ENCODE measurements at regions not wholly inside any gene's neighbourhood (a gene's known extent, or its start where the extent isn't known, plus 50 kb on each side); places are given as distances from the start of the nearest gene placed in this dataset.

DNA sequence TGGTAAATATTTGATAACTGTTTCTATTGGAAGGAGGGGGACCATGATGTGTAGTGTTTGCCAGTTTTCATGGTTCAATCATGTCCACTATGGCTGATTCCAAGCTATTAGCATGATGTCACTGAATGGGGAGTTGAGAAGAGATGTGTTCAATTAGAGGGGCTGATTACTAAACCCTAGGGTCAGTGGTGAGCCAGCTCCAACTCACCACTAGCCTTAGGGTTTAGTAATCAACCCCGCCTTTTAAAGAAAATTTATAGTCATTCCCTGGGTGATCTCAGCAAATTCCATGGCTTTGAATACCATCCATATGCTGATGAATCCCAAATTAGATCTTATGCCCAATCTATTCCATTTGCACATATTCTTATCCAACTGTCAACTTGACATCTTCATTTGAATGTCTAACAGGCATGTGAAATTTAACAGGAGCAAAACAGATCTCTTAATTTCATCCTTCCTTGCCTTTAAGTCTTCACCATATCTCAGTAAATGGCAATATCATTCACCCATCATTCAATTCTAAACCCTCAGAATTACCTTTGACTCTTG is 98.8 kb downstream of the GCNT1 start:
- Histone ChIP-seq H4K91ac (ENCODE audit: insufficient read length, low read depth, low read length) (no peak overlapping the region), H2BK120ac (ENCODE audit: low read depth, low read length, poor library complexity, severe bottlenecking) (no peak overlapping the region), H2BK5ac (ENCODE audit: insufficient read length, low read length) (no peak overlapping the region), H3K56ac (ENCODE audit: insufficient read length, low read depth, low read length) (no peak overlapping the region), H2AFZ (ENCODE audit: low read length) (no peak overlapping the region), H4K8ac (replicated peaks; ENCODE audit: insufficient read length, low read depth, low read length) (no peak overlapping the region), H3K9me3 (ENCODE audit: control insufficient read depth, low read depth, low read length) (no peaks in the 10 kb centered on the region), H3T11ph (ENCODE audit: low read length) (no peak overlapping the region), H3K9ac (ENCODE audit: extremely low read depth, insufficient read length, low read length) (no peak overlapping the region), H4K5ac (ENCODE audit: insufficient read length, low read depth, low read length) (no peak overlapping the region), H3K27me3 (ENCODE audit: insufficient read depth, low read length) (no peaks in the 10 kb centered on the region), H3K4ac (ENCODE audit: low read depth, low read length) (no peak overlapping the region), H2BK12ac (ENCODE audit: insufficient read length, low read depth, low read length) (no peak overlapping the region), H3K4me2 (ENCODE audit: insufficient read depth, insufficient read length, low read length) (no peak overlapping the region), H4K20me1 (ENCODE audit: control insufficient read depth, insufficient read depth, insufficient read length) (no peaks in the 10 kb centered on the region), H3K27ac (ENCODE audit: insufficient read length, low read depth, low read length) (no peak overlapping the region), H3K79me1 (ENCODE audit: insufficient read depth, low read depth, low read length, poor library complexity, severe bottlenecking) (no peaks in the 10 kb centered on the region), H2BK20ac (ENCODE audit: low read depth, low read length, poor library complexity, severe bottlenecking) (no peak overlapping the region), H3K23ac (ENCODE audit: insufficient read length, low read depth, low read length) (no peak overlapping the region), H3K23me2 (ENCODE audit: insufficient read length, low read depth, low read length, poor library complexity, severe bottlenecking) (no peaks in the 10 kb centered on the region), H3K4me1 (ENCODE audit: insufficient read depth, low read length) (peaks cover 2% of the 10 kb centered on the region; the same call in 1 of the 2 replicates), H2AK5ac (ENCODE audit: insufficient read length, low read length) (no peak overlapping the region), H3K18ac (ENCODE audit: insufficient read length, low read depth, low read length) (no peak overlapping the region), H3K79me2 (ENCODE audit: insufficient read depth, low read length) (no peaks in the 10 kb centered on the region), H2BK15ac (ENCODE audit: low read depth, low read length) (no peak overlapping the region), H3K14ac (ENCODE audit: insufficient read depth, low read length) (no peak overlapping the region)
- WGBS (ENCODE audit: extremely low coverage, insufficient read length, low lambda C conversion rate): no CpG with 5 or more reads among the region's 1 CpG
- Mint-ChIP-seq H3K4me1 (peaks cover 33 to 36% of the 10 kb centered on the region in 2 experiments), H3K36me3 (ENCODE audit: insufficient read depth in 1 of 3, low read depth in 3 of 3) (0 out of 7 replicates have a peak, but pooled peaks cover 0 to 4% (median 0%) of the 10 kb centered on the region in 3 experiments), H3K9me3 (peaks cover 0 to 5% of the 10 kb centered on the region in 2 experiments; a peak in 3 of 5 replicates), H3K27me3 (ENCODE audit: low read depth) (no peaks in the 10 kb centered on the region), H3K4me3 (no peak overlapping the region), H3K27ac (no peak overlapping the region)
- TF ChIP-seq, protein P1, sequence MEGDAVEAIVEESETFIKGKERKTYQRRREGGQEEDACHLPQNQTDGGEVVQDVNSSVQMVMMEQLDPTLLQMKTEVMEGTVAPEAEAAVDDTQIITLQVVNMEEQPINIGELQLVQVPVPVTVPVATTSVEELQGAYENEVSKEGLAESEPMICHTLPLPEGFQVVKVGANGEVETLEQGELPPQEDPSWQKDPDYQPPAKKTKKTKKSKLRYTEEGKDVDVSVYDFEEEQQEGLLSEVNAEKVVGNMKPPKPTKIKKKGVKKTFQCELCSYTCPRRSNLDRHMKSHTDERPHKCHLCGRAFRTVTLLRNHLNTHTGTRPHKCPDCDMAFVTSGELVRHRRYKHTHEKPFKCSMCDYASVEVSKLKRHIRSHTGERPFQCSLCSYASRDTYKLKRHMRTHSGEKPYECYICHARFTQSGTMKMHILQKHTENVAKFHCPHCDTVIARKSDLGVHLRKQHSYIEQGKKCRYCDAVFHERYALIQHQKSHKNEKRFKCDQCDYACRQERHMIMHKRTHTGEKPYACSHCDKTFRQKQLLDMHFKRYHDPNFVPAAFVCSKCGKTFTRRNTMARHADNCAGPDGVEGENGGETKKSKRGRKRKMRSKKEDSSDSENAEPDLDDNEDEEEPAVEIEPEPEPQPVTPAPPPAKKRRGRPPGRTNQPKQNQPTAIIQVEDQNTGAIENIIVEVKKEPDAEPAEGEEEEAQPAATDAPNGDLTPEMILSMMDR (conservative IDR thresholded peaks at IDR 0.05): no peak
- DNase-seq: no peak

Data from H9 (cell line).